ENCODE measurements at regions not wholly inside any gene's neighbourhood (a gene's known extent, or its start where the extent isn't known, plus 50 kb on each side); places are given as distances from the start of the nearest gene placed in this dataset.

- Histone ChIP-seq H3K27ac (no peak overlapping the region), H3K36me3 (no peaks in the 10 kb centered on the region), H3K4me1 (no peaks in the 10 kb centered on the region), H3K9me3 (peaks cover 0 to 10% (median 0%) of the 10 kb centered on the region in 12 donors), H3K27me3 (peaks cover 0 to 6% (median 0%) of the 10 kb centered on the region in 9 donors), H3K4me3 (no peak overlapping the region)
- ATAC-seq (no peak), DNase-seq (no peak)
- 69 to 79% (median 72%) methylated on average over 7 of the region's 7 CpGs for WGBS, 4 donors
- intact Hi-C loops (cut with DNase I): no loop called here
- TF ChIP-seq CTCF (IDR thresholded peaks at IDR 0.05): no peak
- no peak for TF ChIP-seq POLR2A (IDR thresholded peaks at IDR 0.05)
Measured at GRCh38 chr12:128098730-128099129, 168.2 kb upstream of the TMEM132C start.

GRCh38 chr12:128103152-128103551 is 163.8 kb upstream of the TMEM132C start:
- WGBS, 4 donors: 77 to 86% (median 83%) methylated on average over 6 of the region's 6 CpGs
- intact Hi-C loops (cut with DNase I): no loop called here
- ATAC-seq: no peak

GRCh38 chr12:128109236-128109635 is 157.7 kb upstream of the TMEM132C start:
- intact Hi-C loops (cut with DNase I): no loop called here
- Histone ChIP-seq H3K4me3 (no peak overlapping the region), H3K4me1 (no peaks in the 10 kb centered on the region), H3K9me3 (no peaks in the 10 kb centered on the region), H3K36me3 (no peaks in the 10 kb centered on the region), H3K27ac (no peak overlapping the region), H3K27me3 (peaks cover 0 to 12% (median 0%) of the 10 kb centered on the region in 9 donors)
- no peak for ATAC-seq
- DNase-seq: no peak
- TF ChIP-seq POLR2A (IDR thresholded peaks at IDR 0.05) (no peak), CTCF (IDR thresholded peaks at IDR 0.05) (no peak)
- WGBS, 4 donors: 86 to 92% (median 89%) methylated on average over 10 of the region's 10 CpGs

More at GRCh38 chr12:128103152-128103551, 163.8 kb upstream of the TMEM132C start:
- no peak for DNase-seq
- Histone ChIP-seq H3K27me3 (peaks cover 0 to 3% (median 0%) of the 10 kb centered on the region in 9 donors), H3K9me3 (peaks cover 0 to 10% (median 0%) of the 10 kb centered on the region in 12 donors), H3K27ac (no peak overlapping the region), H3K36me3 (no peaks in the 10 kb centered on the region), H3K4me1 (no peaks in the 10 kb centered on the region), H3K4me3 (no peak overlapping the region)
- TF ChIP-seq POLR2A (IDR thresholded peaks at IDR 0.05) (no peak), CTCF (IDR thresholded peaks at IDR 0.05) (no peak)

- H3K27ac ChIP-seq: no peak overlapping the region
- no peaks in the 10 kb centered on the region for H3K4me1 ChIP-seq
- ATAC-seq: no peak
- no peak for DNase-seq
- intact Hi-C loops (cut with DNase I): no loop called here
- TF ChIP-seq CTCF (IDR thresholded peaks at IDR 0.05): no peak
- no peak for TF ChIP-seq POLR2A (IDR thresholded peaks at IDR 0.05)
- H3K4me3 ChIP-seq: no peak overlapping the region
- peaks cover 0 to 12% (median 0%) of the 10 kb centered on the region in 9 donors for H3K27me3 ChIP-seq
- WGBS, 4 donors: 80 to 82% (median 81%) methylated on average over 12 of the region's 12 CpGs
- H3K9me3 ChIP-seq: no peaks in the 10 kb centered on the region
- H3K36me3 ChIP-seq: no peaks in the 10 kb centered on the region
Measured at GRCh38 chr12:128109636-128110035, 157.3 kb upstream of the TMEM132C start.

Data from heart left ventricle (tissue), 16 donors.